OCI-LY7 (cell line): ENCODE measurements at regions not wholly inside any gene's neighbourhood (a gene's known extent, or its start where the extent isn't known, plus 50 kb on each side); places are given as distances from the start of the nearest gene placed in this dataset.

ENCODE experiments used
- CTCF ChIP-seq: fragments of 200-600 bp; sonication (generic); conservative IDR thresholded peaks from 2 replicates; pipeline ENCODE4 v1.5.1; 2014; ENCODE audit warnings: mild to moderate bottlenecking, antibody characterized with exemption, low read length, moderate library complexity, mixed read lengths
- EZH2phosphoT487 ChIP-seq: fragments of 200-600 bp; sonication (generic); IDR thresholded peaks from 2 replicates; pipeline ENCODE4 v1.6.1; 2018; ENCODE audit warnings: low read depth, borderline replicate concordance, mild to moderate bottlenecking, mixed run types, antibody characterized with exemption, low read length, moderate library complexity, mixed read lengths

- no peak for TF ChIP-seq CTCF
- no peak for TF ChIP-seq EZH2phosphoT487
These were observed 1287.1 kb downstream of the TMEM121 start for GRCh38 chr14:106813477-106813823.
